Cardiac septum (tissue), 1 donor: ENCODE measurements at regions not wholly inside any gene's neighbourhood (a gene's known extent, or its start where the extent isn't known, plus 50 kb on each side); places are given as distances from the start of the nearest gene placed in this dataset.
"Not testable (repeated sequence)": the region's sequence is repeated elsewhere in the genome, so short reads cannot be mapped to it uniquely, and the experiment has no call there.

Experiments used
- DNase-seq: peaks from one replicate; pipeline ENCODE4 v3.0.0-alpha.2; 2020; ENCODE audit warnings: low spot score
- intact Hi-C: fragments of 100-400 bp; cut with DNase I; formaldehyde crosslinking; loops from one replicate; pipeline ENCODE4 v1.14.0; 2022
- donor health status: DM: no; HTN: no; CAD: no.

- DNase-seq, result no peak
- intact Hi-C loops, result no loop called here
Measured at GRCh38 chr1:182206626-182207239, 145.2 kb upstream of the ZNF648 start.

GRCh38 chr1:182205351-182206022, 144.0 kb upstream of the ZNF648 start:
- DNase-seq, result no peak
- intact Hi-C loops, result no loop called here

GRCh38 chr1:182203191-182203875, 141.8 kb upstream of the ZNF648 start:
- DNase-seq, result no peak
- intact Hi-C loops, result no loop called here

GRCh38 chr1:182201490-182201889, 140.0 kb upstream of the ZNF648 start:
- DNase-seq, intact Hi-C loops: not testable (repeated sequence)

GRCh38 chr1:182200025-182200812, 138.7 kb upstream of the ZNF648 start:
- intact Hi-C loops, result no loop called here
- DNase-seq, result no peak

- intact Hi-C loops, result no loop called here
- no peak for DNase-seq
Measured at GRCh38 chr1:182198006-182198605, 136.6 kb upstream of the ZNF648 start.

- no peak for DNase-seq
- intact Hi-C loops, result no loop called here
Measured at GRCh38 chr1:182196897-182197870, 135.7 kb upstream of the ZNF648 start.

GRCh38 chr1:182195733-182196132, 134.2 kb upstream of the ZNF648 start:
- no peak for DNase-seq
- intact Hi-C loops, result no loop called here

GRCh38 chr1:182193908-182194550, 132.5 kb upstream of the ZNF648 start:
- no peak for DNase-seq
- intact Hi-C loops, result no loop called here

GRCh38 chr1:182192966-182193365, 131.5 kb upstream of the ZNF648 start:
- intact Hi-C loops, result no loop called here
- DNase-seq, result no peak

GRCh38 chr1:182192215-182192614, 130.7 kb upstream of the ZNF648 start:
- no peak for DNase-seq
- intact Hi-C loops, result no loop called here

- DNase-seq, result no peak
- intact Hi-C loops, result no loop called here
Measured at GRCh38 chr1:182191381-182192115, 130.0 kb upstream of the ZNF648 start.

GRCh38 chr1:182189535-182190066, 128.1 kb upstream of the ZNF648 start:
- intact Hi-C loops, result no loop called here

GRCh38 chr1:182186757-182187146, 125.2 kb upstream of the ZNF648 start:
- DNase-seq, result no peak
- intact Hi-C loops, result no loop called here

More at GRCh38 chr1:182189535-182190066, 128.1 kb upstream of the ZNF648 start:
- no peak for DNase-seq

GRCh38 chr1:182185842-182186756, 124.6 kb upstream of the ZNF648 start:
- intact Hi-C loops, result no loop called here
- DNase-seq, result no peak

- intact Hi-C loops, result no loop called here
- DNase-seq, result no peak
Measured at GRCh38 chr1:182185136-182185535, 123.6 kb upstream of the ZNF648 start.
